Femur (tissue), 1 donor: ENCODE measurements at regions not wholly inside any gene's neighbourhood (a gene's known extent, or its start where the extent isn't known, plus 50 kb on each side); places are given as distances from the start of the nearest gene placed in this dataset.

Experiments used
- DNase-seq: peaks from one replicate; pipeline ENCODE4 v3.0.0-alpha.2; 2017

- DNase-seq = no peak
Measured at GRCh38 chr5:20515606-20516005, 527.6 kb upstream of the CDH18 start.

GRCh38 chr5:20514145-20514544, 526.1 kb upstream of the CDH18 start:
- no peak for DNase-seq

GRCh38 chr5:20500546-20500945, 512.5 kb upstream of the CDH18 start:
- DNase-seq = no peak

GRCh38 chr5:20498926-20499325, 510.9 kb upstream of the CDH18 start:
- DNase-seq = no peak

- DNase-seq = no peak
Measured at GRCh38 chr5:20498102-20498501, 510.1 kb upstream of the CDH18 start.

- no peak for DNase-seq
Measured at GRCh38 chr5:20497356-20497755, 509.4 kb upstream of the CDH18 start.

- no peak for DNase-seq
Measured at GRCh38 chr5:20494706-20495105, 506.7 kb upstream of the CDH18 start.

- DNase-seq = no peak
Measured at GRCh38 chr5:20486826-20487225, 498.8 kb upstream of the CDH18 start.

- DNase-seq = no peak
Measured at GRCh38 chr5:20476016-20476415, 488.0 kb upstream of the CDH18 start.

GRCh38 chr5:20470997-20471396, 483.0 kb upstream of the CDH18 start:
- DNase-seq = no peak

- DNase-seq = no peak
Measured at GRCh38 chr5:20469792-20470191, 481.8 kb upstream of the CDH18 start.

- DNase-seq = no peak
Measured at GRCh38 chr5:20469390-20469789, 481.4 kb upstream of the CDH18 start.

- no peak for DNase-seq
Measured at GRCh38 chr5:20466512-20466911, 478.5 kb upstream of the CDH18 start.

- DNase-seq = no peak
Measured at GRCh38 chr5:20463206-20463605, 475.2 kb upstream of the CDH18 start.

GRCh38 chr5:20446121-20446520, 458.1 kb upstream of the CDH18 start:
- no peak for DNase-seq

- no peak for DNase-seq
Measured at GRCh38 chr5:20445326-20445860, 457.4 kb upstream of the CDH18 start.

GRCh38 chr5:20434786-20435185, 446.8 kb upstream of the CDH18 start:
- DNase-seq = no peak

GRCh38 chr5:20420991-20421595, 433.1 kb upstream of the CDH18 start:
- no peak for DNase-seq
